ENCODE measurements at regions not wholly inside any gene's neighbourhood (a gene's known extent, or its start where the extent isn't known, plus 50 kb on each side); places are given as distances from the start of the nearest gene placed in this dataset.

DNA sequence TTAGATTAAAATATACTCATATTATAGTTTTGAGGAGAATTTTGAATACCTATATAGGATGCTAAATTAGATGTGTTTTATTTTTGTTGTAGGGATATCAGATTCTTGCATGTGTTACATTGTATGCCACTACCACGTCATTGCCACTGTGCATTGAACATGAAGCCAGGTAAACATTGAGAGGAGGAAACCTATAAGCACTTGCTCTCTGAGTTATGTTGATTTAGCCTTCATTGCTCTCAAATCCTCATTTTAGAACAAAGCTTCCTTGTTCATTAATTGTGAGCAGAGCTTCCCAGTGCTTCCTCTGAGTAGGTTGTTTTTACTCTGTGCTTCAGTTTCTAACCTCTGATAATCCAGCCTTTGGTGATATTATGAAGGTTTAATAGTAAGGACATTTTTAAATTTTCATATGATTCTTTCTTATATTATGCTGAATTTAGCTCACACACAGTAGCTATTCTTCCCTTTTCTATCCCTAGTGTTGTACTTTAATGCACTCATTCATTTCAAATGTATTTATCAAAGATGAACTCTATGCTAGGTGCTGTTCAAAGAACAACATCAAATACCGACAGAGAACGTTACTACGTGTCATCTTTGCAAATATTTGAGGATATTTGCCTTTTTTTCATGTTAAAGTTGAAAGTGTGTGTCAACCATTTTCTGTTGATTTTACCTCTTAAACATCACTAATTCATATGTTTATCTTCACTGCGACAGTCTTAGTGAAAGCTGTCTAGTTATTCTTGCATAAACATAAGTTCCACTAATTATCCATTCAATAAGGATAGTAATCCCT is 1448.0 kb upstream of the MIR17HG start:
- no peak for DNase-seq (ENCODE audit: low read depth)

DNA sequence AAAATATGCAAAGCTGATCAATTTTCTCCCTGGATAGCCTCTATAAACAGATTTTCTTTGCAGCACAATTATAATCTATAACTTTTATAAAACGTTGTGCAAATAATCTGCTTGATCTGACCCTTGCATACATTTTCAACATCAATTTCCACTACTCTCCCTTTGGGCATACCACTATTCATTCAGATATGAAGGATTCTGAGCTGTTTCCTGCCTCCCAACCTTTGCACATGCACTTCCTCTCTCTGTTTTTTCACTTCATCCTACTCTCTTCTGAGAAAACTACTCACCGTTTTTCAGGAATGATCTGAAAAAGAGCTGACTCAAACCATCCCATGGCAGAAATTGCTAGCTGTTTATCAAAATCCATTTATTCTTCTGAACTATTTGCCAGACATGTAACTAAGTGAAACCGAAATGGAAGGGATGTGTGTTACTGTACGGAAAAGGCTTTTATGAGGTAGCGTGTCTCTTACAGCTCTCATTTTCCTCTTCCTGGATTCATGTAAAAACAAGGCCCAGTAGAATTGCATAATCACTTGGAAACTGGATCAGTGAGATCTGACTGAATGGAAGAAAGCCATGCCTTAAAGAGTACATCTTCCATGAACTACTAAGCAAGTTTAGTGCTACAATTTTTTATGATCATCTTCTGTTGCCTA is 1447.3 kb upstream of the MIR17HG start:
- DNase-seq (ENCODE audit: low read depth), result no peak

DNA sequence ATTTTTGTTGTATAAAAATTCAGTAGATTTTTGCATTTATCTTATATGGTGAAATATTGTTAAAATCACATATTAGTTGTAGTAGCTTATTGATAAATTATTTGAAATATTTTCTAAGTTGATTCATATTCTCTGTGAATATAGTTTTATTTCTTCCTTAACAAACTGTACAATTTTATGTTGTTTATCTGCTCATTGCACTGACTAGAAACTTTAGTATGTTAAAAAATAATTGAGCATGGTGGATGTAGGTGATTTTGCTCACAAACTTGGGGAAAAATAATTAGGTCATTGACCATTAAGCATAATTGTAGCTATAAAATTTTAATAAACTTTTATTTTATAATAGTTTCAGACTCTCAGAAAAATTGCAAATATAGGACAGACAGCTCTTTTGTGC is 1445.3 kb upstream of the MIR17HG start:
- DNase-seq (ENCODE audit: low read depth), result no peak

DNA sequence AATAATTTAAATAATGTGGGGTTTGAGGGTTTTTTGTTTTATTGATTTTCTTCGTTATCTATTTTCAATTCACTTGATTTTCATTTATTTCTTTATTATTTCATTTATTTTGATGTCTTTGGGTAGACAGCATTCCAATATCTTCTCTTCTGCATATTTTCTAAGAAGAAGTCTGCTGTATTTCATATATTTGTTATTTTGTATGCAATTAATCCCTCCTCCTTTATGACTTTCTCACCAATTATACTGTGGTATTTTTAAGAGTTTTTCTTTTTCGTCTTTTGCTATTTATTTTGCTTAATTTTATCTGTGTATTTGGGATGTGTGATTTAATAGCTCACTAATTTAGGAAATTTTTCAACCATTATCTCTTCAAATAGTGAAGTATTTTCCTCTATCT is 1444.4 kb upstream of the MIR17HG start:
- DNase-seq (ENCODE audit: low read depth), result no peak

DNA sequence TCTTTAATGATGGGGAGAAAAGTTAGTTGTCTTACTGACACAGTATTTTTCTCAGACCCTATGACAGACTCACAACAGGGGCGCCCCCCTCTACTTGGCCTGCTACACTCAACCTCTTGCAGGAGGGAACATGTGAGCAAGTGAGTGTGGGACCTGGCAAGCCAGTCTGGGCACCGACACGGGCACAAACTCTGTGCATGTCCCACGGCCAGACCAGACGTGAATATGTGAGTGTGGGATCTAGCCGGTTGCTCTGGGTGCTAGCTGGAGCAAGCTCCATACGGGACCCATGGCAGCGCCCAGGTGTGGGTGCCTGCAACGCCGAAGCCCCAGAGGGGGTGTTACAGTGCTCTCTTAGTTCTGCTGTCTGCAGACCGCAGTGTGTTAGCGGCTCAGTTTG is 1437.3 kb upstream of the MIR17HG start:
- no peak for DNase-seq (ENCODE audit: low read depth)

DNA sequence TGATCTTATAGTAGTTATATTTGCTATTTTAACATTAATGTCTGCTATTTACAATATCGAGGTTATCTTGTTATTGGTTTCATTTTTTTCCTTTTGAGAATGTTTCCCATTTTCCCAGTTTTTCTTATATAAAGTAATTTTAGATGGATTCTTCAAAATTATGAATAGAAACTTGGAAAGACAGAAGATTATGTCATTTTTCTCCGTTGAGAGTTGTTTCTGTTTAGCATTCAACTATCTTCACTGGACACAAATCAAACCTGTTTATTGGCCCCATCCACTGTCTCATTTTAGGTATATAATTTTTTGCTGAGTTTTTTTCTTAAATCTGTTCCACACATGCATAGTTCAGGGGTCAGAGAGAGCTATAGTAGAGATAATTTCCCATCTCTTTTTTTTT is 1430.9 kb upstream of the MIR17HG start:
- no peak for DNase-seq (ENCODE audit: low read depth)

DNA sequence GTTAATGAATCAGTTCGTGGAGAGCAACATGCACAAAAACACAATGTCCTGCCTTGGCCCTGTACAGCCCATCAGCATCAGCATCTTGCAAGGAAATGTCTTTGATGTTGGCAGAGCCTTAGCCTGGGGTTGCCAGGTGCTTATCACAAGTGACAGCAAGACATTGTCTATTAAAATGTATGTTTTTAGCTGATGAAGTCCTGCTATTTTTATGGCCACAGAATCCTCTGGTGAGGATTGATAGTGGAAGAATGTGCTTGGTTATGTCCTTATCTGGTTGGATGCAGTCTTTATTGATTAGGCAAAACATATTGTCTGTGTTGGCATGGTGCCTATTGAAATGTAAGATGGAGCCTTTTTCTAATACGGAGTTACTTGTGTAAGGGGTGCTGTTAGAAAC is 1427.0 kb upstream of the MIR17HG start:
- no peak for DNase-seq (ENCODE audit: low read depth)

DNA sequence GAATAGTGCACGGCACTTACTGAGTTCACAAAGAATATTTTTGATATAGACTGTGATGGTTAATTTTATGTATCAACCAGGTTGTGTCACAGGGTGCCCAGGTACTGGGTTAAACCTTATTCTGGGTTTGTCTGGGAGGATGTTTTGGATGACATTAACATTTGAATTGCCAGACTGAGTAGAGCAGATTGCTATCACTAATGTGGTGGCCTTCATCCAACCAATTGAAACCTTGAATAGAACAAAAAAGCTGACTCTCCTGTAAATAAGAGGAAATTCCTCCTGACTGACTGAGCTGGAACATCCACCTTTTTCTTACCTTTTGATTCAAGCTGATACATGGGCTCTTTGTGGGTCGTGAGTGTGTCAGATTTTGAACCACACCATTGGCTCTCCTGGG is 1424.4 kb upstream of the MIR17HG start:
- no peak for DNase-seq (ENCODE audit: low read depth)

DNA sequence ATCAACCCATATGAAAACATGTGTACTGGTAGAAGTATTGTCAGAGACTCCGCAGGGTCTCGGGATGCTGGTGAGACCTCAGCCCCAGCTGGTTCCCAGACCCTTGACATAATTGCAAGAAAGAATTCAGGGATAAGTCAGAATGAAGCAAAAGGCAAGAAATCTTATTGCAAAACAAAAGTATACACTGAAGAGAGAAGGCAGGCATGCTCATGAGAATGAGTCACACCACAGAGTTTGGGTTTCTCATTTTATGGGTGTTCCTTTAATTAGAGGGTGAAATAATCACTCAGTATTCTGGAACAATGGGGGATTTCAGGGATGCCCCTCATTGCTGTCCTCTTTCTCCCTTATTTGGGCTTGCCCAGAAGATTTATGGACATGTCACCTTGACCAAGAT is 1423.8 kb upstream of the MIR17HG start:
- no peak for DNase-seq (ENCODE audit: low read depth)

DNA sequence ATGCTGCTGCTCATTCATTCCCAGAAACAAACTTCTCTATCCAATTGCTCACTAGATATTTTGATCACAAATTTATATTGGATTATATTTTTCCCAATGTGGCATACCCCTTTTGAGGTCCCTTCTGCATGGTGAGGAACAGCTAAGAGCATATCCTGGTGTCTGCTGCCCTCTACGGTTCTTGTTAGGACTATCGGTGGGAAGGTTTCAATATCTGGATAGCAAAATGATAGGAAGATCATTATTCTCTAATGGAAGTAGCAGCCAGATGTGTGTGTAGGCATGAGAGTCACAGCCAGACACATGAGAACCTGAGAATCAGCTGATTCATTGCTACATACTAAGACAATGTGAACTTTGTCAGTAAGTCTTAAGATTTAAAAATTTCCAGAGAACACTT is 1422.4 kb upstream of the MIR17HG start:
- no peak for DNase-seq (ENCODE audit: low read depth)

DNA sequence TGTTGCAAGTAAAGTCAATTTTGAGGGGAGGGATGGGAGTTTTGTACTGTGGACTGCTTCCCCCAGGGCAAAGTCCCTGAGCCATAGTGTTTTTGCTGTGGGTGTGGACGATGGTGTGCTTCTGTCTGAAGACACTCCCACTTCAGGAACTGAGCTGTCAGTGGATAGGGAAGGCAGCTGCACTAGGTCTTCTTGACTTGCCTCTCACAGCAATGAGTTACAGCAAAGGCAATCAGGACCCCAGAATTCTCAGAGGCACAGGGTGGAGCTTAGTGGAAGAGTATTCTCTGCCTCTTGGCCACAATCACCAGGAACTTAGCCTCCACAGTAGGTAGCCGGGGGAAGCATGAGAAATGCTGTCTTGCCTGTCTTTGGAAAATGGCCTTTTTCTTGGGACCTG is 1416.6 kb upstream of the MIR17HG start:
- DNase-seq (ENCODE audit: low read depth), result no peak

DNA sequence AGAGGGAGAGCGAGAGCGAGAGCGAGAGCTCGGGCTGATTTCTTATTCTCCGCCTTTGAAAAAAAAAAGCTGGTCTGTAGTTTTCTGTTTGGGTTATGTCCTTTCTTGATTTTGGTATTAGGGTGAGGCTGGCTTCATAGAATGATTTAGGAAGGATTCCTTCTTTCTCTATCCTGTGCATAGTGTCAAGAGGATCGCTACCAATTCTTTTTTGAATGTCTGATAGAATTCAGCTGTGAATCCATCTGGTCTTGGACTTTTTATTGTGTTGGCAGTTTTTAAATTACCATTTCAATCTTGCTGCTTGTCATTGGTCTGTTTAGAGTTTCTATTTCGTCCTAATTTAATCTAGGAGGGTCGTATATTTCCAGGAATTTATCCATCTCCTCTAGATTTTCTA is 1414.6 kb upstream of the MIR17HG start:
- DNase-seq (ENCODE audit: low read depth), result no peak

DNA sequence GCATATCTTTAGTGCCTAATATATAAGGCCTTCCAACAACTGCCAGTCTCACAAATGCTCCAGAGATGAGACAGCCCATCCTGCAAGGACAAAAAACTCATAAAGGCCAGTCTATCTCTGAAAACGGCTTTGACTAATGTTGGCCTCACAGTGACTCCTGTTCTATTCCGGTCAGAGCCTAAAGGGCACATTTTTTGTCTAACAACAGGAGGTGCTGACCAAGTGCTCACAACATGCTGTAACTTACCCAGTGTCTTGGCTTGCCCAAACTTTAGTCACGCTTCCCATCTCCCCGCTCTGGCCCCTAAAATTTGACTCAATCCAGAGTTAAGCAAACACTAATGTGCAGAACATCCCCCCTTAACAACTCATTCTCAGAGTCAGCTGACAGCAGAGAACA is 1411.2 kb upstream of the MIR17HG start:
- no peak for DNase-seq (ENCODE audit: low read depth)

DNA sequence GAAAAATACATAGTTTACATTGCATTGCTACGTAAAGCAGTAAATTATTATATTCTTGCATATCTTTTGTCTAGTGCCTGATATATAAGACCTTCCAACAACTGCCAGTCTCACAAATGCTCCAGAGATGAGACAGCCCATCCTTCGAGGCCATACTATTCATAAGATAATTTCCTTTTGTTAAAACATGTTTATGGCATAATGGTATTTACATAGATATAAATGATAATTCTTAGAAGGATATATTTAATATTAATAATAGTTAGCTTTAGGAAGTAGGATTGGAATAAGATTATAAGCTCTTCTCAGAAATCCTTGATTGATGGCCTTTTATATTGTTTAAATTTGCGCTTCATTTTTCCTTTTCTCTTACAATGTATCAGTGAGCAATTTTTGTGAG is 1410.1 kb upstream of the MIR17HG start:
- DNase-seq (ENCODE audit: low read depth), result no peak

DNA sequence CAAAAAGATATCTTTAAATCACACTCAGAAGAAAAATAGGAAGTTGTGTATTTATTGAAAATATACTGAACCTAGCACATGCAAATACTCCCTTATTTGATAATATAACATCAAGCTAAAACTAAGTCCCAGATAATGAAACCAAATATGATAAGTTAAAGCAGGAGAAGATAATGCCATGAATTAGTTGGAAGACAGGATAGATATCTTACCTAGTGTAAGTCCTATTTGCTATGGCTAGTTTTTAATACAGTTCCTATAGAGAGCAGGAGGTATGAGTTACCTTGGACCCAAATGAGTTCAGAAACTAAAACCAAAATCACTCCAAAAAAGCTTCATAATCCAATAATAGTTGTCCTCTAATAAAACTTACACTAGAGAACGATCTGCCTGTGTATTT is 1407.1 kb upstream of the MIR17HG start:
- DNase-seq (ENCODE audit: low read depth), result no peak

DNA sequence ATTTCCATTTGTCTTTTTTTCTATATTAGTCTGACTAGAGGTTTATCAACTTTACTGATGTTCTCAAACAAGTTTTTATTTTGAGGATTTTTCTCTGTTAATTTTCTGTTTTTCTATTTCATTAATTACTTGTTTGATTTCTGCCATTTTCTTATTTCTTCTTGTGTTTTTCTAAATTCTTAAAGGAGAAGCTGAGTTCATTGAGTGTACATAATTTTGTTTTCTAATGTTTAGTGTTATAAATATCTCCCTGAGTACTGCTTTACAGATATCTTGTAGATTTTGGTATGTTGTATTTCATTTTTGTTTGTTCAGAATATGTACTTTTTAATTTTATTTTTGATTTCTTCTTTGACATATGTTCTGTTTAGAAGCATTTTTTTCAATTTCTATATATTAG is 1404.3 kb upstream of the MIR17HG start:
- DNase-seq (ENCODE audit: low read depth), result no peak

DNA sequence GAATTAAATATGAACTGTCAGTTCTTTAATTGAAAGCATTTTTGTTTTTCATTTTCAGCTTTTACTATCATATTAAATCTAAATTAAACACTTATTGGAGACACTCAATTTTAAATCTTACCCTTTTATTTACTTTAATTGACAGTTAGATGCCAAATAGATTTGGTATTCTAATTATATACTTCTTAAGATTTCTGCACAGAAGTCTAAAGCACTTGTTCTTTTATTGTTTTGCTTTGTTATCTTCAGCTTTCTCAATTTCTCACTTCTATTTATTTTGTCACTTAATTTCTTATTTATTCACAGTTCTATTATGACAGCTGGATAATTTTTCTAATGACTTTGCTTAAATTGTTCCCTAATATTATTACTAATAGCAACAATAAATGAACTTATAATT is 1397.3 kb upstream of the MIR17HG start:
- DNase-seq (ENCODE audit: low read depth), result no peak

DNA sequence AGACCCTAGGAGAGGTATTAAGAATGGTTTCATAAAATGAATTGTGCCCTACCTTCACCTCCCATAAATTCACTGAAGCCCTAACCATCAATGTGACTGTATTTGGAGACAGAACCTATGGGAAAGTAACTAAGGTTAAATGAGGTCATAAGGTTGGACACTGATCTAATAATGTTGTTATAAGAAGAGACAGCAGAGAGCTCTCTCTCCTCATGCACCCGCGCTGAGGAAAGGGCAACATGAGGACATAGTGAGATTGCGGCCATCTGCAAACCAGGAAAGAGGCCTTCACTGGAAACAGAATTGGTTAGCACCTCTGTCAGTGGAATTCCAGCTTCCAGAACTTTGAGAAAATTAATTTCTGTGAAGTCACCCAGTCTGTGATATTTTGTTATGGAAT is 1396.1 kb upstream of the MIR17HG start:
- no peak for DNase-seq (ENCODE audit: low read depth)

DNA sequence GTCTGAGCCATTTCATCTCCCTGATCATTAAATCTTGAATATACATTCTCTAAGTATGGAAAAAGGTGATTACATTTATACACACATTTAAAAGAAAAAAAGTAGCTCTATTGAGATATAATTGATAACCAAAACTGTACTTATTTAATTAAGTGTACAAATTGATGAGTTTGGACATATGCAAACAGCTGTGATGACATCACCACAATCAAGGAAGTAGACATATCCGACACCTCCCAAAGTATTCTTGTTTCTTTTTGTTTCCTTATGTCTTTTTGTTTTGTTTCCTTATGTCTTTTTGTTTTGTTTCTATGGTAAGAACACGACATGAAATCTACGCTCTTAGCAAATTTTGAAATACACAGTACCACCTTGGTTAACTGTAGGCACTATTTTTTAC is 1393.9 kb upstream of the MIR17HG start:
- no peak for DNase-seq (ENCODE audit: low read depth)

DNA sequence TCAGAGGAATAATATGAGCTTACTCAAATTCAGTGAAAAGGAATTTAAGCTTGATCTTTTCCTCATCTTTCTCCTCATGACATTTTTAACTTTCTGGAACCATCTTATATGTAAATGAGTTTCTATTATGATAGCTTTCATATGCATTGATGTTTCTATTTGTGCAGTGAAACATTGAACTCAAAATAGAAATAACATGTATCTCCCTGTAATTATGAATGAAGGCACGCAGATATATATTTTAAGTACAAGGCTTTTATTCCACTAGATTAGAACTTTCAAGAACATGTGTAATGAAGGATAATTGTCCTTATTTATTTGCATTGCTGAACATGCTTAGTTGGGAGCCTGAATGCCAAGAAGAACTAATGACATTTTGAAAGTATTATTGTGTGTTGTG is 1391.7 kb upstream of the MIR17HG start:
- no peak for DNase-seq (ENCODE audit: low read depth)

DNA sequence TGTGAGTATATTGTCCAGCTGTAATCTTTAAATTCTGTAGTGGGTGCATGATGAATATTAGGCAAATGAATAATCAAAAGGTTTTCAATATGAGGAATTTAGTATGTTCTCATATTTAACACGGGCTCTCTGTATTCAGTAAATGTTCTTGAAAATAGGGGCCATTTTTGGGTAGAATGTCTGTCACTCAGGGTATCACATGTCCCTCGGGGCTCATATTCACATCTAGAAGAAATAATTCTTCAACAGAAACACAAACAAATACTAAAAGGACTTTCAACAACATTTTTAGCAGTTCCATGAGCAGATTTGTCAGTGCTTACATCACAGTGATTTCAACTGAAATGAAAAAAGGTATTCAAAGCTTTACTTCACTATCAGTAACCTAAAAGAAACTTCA is 1388.4 kb upstream of the MIR17HG start:
- no peak for DNase-seq (ENCODE audit: low read depth)

DNA sequence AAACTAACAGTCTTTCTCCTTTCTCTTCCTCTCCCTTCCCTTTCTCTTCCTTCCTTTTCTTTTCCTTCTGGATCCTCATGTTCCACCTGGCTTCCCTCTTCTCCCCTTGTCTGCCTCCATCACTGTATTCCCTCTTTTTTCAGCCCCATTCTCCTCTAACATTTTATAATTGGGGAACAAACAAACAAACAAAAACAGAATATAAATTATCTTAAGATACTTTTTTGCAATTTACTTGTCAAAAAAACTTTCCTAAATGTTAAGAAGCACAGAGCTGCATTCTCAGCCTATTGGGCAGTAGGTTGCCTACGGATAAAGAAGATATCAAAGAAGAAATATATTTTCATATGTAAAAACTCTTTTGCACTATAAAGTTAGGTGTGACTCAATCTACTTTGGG is 1382.2 kb upstream of the MIR17HG start:
- DNase-seq (ENCODE audit: low read depth), result no peak

DNA sequence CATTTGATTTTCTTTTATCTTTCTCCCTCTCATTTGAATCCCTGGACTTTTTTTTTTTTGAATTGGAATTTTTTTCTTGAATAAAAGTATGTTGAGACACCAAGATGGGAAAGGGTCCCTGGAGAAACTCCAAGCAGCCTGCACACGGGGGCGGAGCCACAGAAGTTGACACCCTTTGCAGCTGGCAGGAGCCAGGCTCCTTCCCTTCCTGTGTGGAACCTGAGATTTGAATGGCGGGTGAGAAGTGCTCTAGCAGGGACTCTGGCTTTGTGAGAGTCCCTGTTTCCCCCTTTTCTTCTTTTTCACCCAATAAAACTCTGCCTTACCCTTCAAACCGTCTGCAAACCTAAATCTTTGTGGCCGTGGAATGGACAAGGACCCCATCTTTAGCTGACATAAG is 1381.0 kb upstream of the MIR17HG start:
- DNase-seq (ENCODE audit: low read depth), result no peak

DNA sequence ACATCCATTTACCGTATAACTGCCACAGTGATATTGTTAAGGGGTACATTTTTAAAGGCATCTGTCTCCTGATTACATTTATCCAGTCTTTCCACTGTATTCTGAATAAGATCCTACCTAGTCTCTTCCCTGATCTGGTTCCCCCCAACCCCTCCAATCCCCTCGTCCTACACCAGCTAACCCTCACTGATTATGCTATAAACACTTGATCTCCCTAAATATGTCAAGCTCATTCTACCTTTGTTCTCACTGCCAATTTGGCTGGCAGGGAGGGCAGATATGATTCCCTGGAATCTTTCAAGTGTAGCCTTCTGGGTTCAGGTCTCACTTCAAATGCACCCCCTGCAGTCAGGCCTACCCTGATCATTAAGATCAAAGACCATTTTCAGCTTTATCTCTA is 1379.8 kb upstream of the MIR17HG start:
- no peak for DNase-seq (ENCODE audit: low read depth)

Measured in activated T-helper 1 cell treated with Interleukin-2 at 50 U/mL for 16 hours (primary cell).